GM20431 (cell line): ENCODE measurements at regions not wholly inside any gene's neighbourhood (a gene's known extent, or its start where the extent isn't known, plus 50 kb on each side); places are given as distances from the start of the nearest gene placed in this dataset.

Experiments
- in situ Hi-C: fragments of 300-500 bp; cut with MseI, MboI; formaldehyde crosslinking; loops from one replicate; pipeline ENCODE4 v1.15.0; 2020; ENCODE audit warnings: low sequenced_read_pairs; ENCODE audit not compliant: unreplicated experiment

- in situ Hi-C loops, result no loop called here
Observed at GRCh38 chr11:33941637-33942160, 49.8 kb upstream of the LMO2 start.
